ENCODE measurements at regions not wholly inside any gene's neighbourhood (a gene's known extent, or its start where the extent isn't known, plus 50 kb on each side); places are given as distances from the start of the nearest gene placed in this dataset.

- TF ChIP-seq PBX3 (IDR thresholded peaks at IDR 0.05), result no peak
- no peak for TF ChIP-seq NFE2L2 (conservative IDR thresholded peaks at IDR 0.05; ENCODE audit: low read length)
These were observed 166.5 kb upstream of the ZNF507 start (continued) for GRCh38 chr19:32178956-32179355.

GRCh38 chr19:32181216-32181920 is 164.0 kb upstream of the ZNF507 start:
- FAIRE-seq (no peak), ATAC-seq (no peak), DNase-seq (ENCODE audit: low read depth in 1 of 2, low spot score in 1 of 2) (no peak)
- ChIA-PET CTCF (interaction anchor here (0.5 to 1.4 kb wide), 7 partner anchors 8 to 1496 kb away, joined by 3 read pairs; no protein-coding TSS in a partner anchor), POLR2A (interaction anchor here (1.0 kb wide), 1 partner anchor 8 kb away, joined by 3 read pairs; no protein-coding TSS in a partner anchor)
- no peaks in the 10 kb centered on the region for H3K4me1 ChIP-seq
- H3K4me3 ChIP-seq, result no peak overlapping the region
- 32% methylated on average over 13 of the region's 13 CpGs for WGBS (ENCODE audit: missing lambda C conversion rate)
- TF ChIP-seq HOXA7 (CRISPR knock-in tag; IDR thresholded peaks at IDR 0.05), result no peak
- TF ChIP-seq NPAS2 (CRISPR knock-in tag; IDR thresholded peaks at IDR 0.05; ENCODE audit: borderline replicate concordance), result no peak
- TF ChIP-seq KDM1A (IDR thresholded peaks at IDR 0.05; ENCODE audit: low read depth), result no peak
- no peak for TF ChIP-seq CTCF (IDR thresholded peaks at IDR 0.05)
- no peak for TF ChIP-seq RAD21 (conservative IDR thresholded peaks at IDR 0.05 in 1 of 2, IDR thresholded peaks at IDR 0.05 in 1 of 2)
- no peak for TF ChIP-seq HDAC2 (IDR thresholded peaks at IDR 0.05)
- no peak for TF ChIP-seq SMC3 (IDR thresholded peaks at IDR 0.05)
- TF ChIP-seq FOSL2 (IDR thresholded peaks at IDR 0.05), result no peak
- TF ChIP-seq FOSL2 (CRISPR knock-in tag; IDR thresholded peaks at IDR 0.05), result no peak
- TF ChIP-seq SREBF2 (IDR thresholded peaks at IDR 0.05), result no peak
- TF ChIP-seq HMGXB4 (CRISPR knock-in tag; IDR thresholded peaks at IDR 0.05; ENCODE audit: borderline replicate concordance), result no peak
- no peak for TF ChIP-seq USF2 (IDR thresholded peaks at IDR 0.05)
- no peak for TF ChIP-seq RNF2 (IDR thresholded peaks at IDR 0.05; ENCODE audit: borderline replicate concordance, low read depth)
- TF ChIP-seq JUN (IDR thresholded peaks at IDR 0.05), result no peak
- TF ChIP-seq REST (IDR thresholded peaks at IDR 0.05), result no peak
- TF ChIP-seq HOXB5 (CRISPR knock-in tag; IDR thresholded peaks at IDR 0.05), result no peak
- no peak for TF ChIP-seq ESRRA (IDR thresholded peaks at IDR 0.05; ENCODE audit: borderline replicate concordance, low read length)
- no peak for TF ChIP-seq PBX3 (IDR thresholded peaks at IDR 0.05)
- no peak for TF ChIP-seq POLR2AphosphoS2 (conservative IDR thresholded peaks at IDR 0.05; ENCODE audit: low read length)
- no peak for TF ChIP-seq JUNB (IDR thresholded peaks at IDR 0.05)
- no peaks in the 10 kb centered on the region for H3K9me3 ChIP-seq
- H3K27ac ChIP-seq, result no peak overlapping the region
- no peak overlapping the region for H3K4me2 ChIP-seq

All from A549 (cell line).